GM23338 (cell line): ENCODE measurements at regions not wholly inside any gene's neighbourhood (a gene's known extent, or its start where the extent isn't known, plus 50 kb on each side); places are given as distances from the start of the nearest gene placed in this dataset.
"Not testable (repeated sequence)": the region's sequence is repeated elsewhere in the genome, so short reads cannot be mapped to it uniquely, and the experiment has no call there.

Source experiments
- CREB1 ChIP-seq: fragments of 250-450 bp; sonication (Bioruptor Pico); IDR thresholded peaks from 2 replicates; pipeline ENCODE4 v1.5.0; 2020; ENCODE audit warnings: low read depth, mild to moderate bottlenecking, moderate library complexity
- CTCF ChIP-seq, 2 experiments: fragments of 200-600 bp in 1 of 2; sonication (generic) in 1 of 2; conservative IDR thresholded peaks; 2 replicates each; pipeline versions ENCODE4 v1.5.1 to v1.6.1; 2016 to 2017; ENCODE audit warnings: antibody characterized with exemption in 2 of 2, low read depth in 2 of 2, mild to moderate bottlenecking in 2 of 2, moderate library complexity in 1 of 2
- EZH2 ChIP-seq: fragments of 200-600 bp; sonication (generic); IDR thresholded peaks from one replicate; pipeline ENCODE4 v1.8.0; 2017; ENCODE audit warnings: antibody characterized with exemption, mild to moderate bottlenecking, low read depth; ENCODE audit not compliant: unreplicated experiment
- EZH2phosphoT487 ChIP-seq: fragments of 200-600 bp; sonication (generic); IDR thresholded peaks from one replicate; pipeline ENCODE4 v1.8.1; 2018; ENCODE audit warnings: antibody characterized with exemption; ENCODE audit not compliant: unreplicated experiment
- JUNB ChIP-seq: IDR thresholded peaks from one replicate; pipeline ENCODE4 v1.6.1; 2016; ENCODE audit warnings: antibody characterized with exemption; ENCODE audit not compliant: unreplicated experiment
- POLR2AphosphoS5 ChIP-seq: IDR thresholded peaks from 2 replicates; pipeline ENCODE4 v1.6.1; 2016; ENCODE audit warnings: antibody characterized with exemption, low read depth
- REST ChIP-seq: IDR thresholded peaks from one replicate; pipeline ENCODE4 v1.6.1; 2018; ENCODE audit warnings: antibody characterized with exemption; ENCODE audit not compliant: unreplicated experiment
- ZNF331 ChIP-seq: fragments of 250-450 bp; sonication (Bioruptor Pico); IDR thresholded peaks from 2 replicates; pipeline ENCODE4 v1.5.0; 2020; ENCODE audit warnings: low read depth, mild to moderate bottlenecking, moderate library complexity

- TF ChIP-seq EZH2; CTCF (conservative IDR thresholded peaks at IDR 0.05; ENCODE audit: low read depth in 2 of 2); POLR2AphosphoS5; REST; ZNF331; JUNB; EZH2phosphoT487; CREB1 (CRISPR knock-in tag): not testable (repeated sequence)
Observed at GRCh38 chr12:105500676-105501075, 170.2 kb downstream of the C12orf75 start.
